CD4-positive, alpha-beta T cell treated with Interleukin-1 beta for 1 hour (primary cell): ENCODE measurements at regions not wholly inside any gene's neighbourhood (a gene's known extent, or its start where the extent isn't known, plus 50 kb on each side); places are given as distances from the start of the nearest gene placed in this dataset.

ENCODE experiments used
- DNase-seq, 2 donors: peaks; one replicate each; pipeline ENCODE4 v3.0.0-alpha.2; 2020 to 2022

DNA sequence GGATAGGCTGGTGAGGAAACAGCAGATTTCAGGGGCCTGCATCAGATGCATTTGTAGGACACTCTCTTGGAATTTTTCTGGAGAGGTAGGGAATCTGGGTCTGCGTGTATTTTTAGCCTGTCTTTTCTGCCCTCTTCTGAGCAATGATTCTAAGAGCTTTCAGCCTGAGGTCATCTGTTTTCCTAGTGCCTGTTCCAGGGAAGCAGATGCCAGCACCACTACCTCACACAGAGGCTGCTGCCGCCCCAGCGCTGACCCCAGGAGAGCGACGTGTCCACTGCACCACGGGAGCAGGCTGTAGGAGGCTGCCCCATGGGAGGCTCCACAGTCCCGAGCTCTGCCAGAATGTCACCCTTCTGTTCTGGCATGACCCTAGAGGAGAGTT lies 316.5 kb downstream of the CYP26B1 start:
- no peak for DNase-seq

DNA sequence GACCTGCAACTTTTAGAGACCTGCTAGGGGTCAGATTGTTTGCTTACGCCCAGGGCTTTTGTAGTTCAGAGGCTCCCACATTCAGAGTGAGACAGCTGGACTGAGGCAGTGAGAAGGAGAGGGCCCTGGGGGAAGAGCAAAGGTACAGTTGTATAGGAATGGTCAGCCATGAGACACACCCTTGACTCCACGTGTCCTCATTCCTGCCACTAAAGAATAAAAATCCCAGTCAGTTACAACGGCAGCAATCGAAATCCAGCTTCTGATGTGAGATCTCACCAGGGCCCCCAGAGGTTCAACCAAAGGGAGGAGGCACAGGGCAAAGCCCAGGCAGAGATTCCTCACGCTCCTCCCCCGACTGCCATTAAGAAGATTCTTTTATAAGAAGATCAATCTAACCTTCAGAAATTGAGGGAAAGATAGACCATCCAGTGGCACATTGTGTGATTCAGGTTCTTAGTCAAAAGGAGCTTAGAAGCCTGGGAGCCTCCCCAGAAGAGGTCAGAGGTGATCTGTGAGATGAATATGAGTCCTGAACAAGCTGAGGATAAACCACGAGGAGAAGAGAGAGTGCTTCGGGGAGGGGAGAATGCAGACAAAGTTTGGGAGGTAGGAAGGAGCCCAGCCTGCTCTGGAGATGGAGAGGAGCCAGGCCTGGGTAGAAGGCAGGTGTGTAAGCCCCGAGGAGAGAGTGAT lies 317.0 kb downstream of the CYP26B1 start:
- DNase-seq = no peak

DNA sequence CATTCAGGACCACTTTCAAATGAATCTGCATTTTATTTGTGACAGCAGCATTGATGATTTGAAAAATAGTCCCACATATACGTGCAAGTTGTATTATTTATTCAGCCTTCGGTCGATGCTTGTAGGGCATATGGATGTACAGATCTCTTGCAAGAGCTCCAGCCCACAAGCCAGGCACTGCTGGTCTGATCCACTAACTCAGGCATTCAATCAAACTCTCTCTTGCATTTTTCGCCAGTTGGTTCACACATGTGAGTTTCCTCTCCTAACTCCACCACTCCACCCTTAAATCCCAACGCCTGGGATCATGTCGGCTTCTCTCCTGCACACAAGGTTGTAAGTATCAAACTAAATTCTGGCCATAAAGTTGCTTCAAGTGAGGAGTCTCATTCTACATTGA lies 318.7 kb downstream of the CYP26B1 start:
- DNase-seq = no peak

DNA sequence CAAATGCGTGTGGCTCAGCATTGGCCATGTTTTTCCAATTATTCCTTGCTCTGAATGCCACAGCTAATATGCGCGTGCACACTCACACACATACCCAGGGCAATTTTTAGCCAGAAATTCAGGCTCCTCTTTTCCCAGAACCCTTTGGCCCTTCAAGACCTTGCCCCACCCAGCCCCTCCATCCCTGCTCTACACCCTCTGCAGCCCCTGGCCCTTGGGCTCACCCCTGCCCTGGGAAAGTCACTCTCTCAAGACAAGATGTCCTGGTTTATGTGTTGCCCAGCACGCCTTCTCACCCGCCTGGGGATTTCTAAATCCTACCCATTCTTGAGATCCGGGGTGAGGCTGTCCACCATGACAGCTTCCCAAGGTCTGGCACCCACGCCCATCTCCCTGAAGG lies 319.7 kb downstream of the CYP26B1 start:
- no peak for DNase-seq

DNA sequence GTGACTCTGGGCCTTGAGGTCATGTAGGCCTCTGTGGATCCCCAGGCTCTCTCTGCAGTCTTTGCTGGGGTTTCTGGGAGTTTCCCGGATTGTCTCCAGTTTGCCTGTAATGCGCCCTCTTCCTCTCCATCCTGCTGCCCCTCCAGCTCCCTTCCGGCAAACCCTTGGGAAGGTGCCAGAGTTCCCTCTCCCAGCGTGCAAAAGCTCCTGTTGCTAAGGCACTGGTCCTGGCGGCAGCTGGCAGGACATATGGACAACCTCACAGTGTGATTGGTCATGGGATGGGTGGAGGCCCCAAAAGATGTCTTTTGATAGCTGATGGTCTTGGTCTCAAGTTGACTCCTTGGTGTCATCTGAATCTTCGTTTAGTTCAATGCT lies 320.1 kb downstream of the CYP26B1 start:
- no peak for DNase-seq

DNA sequence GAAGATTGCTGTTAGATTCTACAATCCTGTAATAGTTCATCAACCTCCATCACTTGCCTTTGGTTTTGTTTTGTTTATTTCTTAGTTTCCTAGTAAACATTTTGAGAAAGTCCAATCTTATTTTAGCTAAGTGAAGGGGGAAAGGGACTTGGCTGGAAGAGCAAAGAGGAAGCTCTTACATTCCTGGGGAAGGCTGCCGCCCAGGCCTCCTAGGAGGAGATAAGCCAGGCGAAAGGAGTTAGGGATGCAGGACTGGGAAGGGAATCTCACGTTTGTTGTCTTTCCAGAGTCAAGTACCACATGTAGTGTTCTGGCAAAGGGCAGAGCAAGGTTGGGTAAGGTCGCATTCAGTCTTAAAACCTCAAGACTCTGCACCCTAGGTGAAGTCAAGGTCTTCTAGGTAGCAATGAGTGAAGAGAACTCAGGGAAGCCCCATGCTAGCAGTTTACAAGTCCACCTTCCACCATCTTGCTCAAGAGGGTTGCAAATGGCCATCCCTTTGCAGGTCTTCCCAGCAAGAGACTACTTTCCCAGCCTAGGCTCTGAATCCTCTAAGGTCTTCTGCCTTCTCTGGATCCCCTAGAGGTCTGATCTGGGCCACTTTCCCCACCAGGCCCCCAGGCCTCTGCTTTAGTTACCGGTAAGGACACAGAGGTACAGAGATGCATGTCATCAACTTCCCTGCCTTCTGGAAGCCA lies 320.7 kb downstream of the CYP26B1 start:
- no peak for DNase-seq

DNA sequence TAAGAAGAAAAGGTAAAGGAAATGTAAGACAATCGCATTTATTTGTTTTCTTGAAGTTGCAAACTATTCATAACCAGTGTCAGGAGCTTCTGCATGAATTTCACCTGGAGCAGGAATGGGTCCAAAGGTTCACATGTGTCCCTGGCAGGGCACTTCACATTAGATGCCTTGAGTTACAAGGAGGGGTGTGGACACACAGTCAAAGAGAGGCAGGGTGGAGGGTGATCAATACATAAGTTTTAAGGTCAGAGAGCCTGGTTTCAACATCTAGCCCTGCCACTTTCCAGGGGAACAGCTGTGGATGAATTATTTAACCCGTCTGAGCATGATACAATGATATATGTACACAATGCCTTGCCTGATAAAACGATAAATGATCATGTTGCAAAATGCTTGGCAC lies 321.4 kb downstream of the CYP26B1 start:
- no peak for DNase-seq

DNA sequence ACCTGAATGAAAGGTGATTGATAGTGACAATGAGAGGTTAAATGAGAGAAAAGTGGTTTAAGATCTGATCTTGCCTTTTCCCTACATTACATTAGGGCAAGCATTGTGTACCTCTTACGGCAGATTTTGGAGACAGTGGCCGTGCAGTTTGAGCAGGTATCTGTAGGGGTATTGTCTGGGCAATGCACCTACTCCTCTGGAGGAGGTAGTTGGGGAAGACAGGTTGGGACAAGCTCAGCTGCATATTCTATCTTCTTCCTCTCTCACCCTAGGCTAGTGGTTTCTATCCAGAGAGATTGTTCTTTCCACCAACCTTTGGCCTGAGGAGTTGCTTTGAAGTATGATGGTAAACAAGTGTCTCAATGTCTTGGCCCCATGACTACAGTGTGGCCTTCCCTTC lies 323.2 kb downstream of the CYP26B1 start:
- no peak for DNase-seq

DNA sequence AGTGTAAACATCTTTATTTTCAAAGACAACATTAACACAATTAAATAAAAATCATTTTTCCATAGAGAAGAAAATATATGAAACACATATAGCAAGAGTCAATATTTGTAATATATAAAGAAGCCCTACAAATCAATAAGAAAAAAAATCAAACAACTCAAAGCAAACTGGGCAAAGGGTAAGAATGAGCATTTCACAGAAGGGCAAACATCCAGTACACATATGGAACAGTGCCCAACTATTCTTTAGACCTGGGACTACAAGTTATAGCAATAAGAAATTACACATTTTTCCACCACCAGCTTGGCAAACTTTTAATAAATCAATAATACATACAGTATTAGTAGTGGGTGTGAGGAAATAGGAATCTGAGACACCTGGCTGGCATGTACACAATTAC lies 324.1 kb downstream of the CYP26B1 start:
- no peak for DNase-seq

DNA sequence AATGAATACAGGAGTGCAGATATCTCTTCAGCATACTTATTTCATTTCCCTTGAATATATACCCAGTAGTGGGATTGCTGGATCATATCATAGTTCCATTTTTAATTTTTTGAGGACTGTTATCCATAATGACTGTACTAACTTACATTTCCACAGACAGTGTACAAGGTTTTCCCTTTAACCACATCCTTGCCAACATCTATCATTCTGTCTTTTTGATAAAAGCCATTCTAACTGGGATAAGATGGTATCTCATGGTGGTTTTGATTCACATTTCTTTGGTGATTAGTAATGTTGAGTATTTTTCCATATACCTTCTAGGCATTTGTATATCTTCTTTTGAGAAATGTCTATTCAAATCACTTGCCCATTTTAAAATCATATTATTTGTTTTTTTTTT lies 325.2 kb downstream of the CYP26B1 start:
- DNase-seq = no peak

DNA sequence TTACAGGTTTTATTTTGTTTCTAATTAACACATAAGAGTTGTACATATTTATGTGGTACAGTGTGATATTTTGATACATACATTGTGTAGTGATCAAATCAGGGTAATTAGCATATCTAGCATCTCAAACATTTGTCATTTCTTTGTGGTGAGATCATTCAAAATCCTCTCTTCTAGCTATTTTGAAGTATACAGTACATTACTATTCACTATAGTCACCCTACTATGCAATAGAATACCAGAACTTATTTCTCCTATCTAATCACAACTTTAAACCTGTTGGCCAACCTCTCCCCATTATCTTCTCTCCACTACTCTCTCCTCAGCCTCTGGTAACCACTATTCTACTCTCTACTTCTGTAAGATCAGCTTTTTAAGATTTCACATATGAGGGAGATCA lies 325.8 kb downstream of the CYP26B1 start:
- DNase-seq = no peak

DNA sequence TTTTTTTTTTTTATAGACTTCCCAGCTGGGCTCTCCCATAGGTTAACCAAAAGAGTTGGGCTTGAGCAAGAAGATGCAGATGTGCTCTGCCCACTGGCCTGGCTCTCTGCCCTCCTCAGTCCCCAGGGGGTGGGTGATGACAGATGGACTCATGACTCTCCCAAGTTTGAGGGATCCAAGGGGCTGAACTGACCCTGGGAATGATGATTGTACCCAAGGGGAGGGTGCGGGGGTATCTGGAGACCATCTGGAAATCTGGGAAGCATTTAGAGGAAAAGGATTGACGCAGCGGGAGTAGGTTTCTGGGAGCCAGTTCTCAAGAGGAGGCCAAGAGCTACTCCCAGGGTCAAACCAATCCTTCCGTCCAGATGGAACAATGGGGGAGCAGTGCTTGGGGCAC lies 330.8 kb downstream of the CYP26B1 start:
- no peak for DNase-seq

DNA sequence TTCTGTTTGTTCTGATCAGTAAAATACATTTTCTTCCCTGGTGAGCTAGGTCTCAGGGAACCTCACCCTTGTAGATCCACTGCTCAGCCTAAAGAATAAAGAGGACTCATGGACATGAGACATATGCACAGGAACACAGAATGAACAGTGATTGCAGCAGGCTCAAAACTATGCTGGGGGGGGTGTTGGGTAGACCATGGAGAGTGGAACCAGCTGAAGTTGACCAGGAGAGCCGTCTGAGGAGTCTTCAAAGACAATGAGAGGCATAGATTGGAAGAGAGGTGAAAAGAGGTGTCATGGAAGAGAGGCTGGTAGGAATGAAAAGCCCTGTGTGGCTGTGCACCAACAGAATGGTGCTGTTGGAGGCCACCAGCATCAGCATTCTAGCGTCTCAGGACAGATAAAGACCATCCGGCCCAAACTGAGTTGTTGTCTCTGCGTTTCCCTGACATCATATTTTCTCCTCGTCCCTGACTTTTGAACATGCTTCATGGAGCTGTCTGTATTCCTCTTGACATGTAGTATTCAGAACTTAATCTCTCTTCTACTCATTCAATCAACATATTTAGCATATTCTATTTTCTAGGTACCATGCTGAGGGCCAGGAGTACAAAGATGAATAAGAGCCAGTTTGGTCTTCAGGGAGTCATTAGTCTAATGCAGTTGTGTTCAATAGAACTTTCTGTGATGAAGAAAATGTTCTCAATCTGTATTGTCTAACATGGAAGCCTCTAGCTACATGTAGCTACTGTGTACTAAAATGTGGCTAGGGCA lies 331.8 kb downstream of the CYP26B1 start:
- DNase-seq = no peak

DNA sequence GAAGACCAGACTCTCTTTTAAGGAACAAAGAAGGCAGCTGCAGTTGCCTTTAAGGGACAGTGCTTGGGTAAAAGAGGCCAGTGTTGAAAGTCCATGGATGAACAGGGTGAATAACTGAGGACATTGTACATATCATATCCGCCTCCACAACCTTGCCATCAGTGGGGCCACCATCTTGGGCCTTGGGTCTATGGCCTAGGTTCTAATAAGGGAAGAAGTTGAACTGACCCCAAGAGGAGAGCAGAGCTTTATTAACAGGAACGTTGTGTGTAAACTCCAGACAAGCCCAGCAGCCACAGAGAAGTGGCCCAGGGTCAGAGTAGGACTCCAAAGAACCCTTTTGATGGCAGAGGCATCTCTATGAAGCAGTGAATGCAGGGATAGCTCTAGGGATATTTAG lies 332.8 kb downstream of the CYP26B1 start:
- no peak for DNase-seq

DNA sequence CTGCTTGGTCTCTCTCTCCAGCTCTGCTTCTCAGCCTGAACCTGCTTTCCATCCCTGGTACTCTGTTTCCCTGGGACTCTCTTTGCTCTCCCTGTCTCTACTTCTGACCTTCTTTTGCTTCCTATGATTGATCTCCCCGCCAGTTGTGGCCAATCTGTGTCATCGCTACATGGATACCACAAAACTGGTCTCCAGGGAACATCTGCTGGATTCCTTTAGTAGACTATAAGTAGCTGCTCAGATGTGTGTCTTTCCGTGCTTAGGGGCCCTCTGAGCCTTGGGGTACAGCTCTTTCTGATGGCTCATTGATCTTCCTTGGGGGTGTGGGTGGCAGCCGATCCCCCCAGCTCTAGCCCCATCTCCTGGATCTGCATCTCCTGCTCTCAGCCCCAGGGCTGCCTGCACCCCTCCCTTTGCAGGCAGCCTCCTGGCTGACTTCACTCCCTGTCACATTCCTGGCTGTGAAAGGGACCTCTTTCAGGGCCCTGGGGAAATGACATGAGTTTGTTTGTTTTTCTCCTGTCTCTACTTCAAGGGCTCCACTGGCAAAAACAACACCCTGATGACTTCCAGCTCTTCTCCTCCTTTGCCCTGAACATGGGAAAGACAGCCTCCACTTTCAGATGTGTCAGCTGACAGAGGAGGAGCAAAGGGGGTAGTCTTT lies 333.7 kb downstream of the CYP26B1 start:
- DNase-seq = no peak

DNA sequence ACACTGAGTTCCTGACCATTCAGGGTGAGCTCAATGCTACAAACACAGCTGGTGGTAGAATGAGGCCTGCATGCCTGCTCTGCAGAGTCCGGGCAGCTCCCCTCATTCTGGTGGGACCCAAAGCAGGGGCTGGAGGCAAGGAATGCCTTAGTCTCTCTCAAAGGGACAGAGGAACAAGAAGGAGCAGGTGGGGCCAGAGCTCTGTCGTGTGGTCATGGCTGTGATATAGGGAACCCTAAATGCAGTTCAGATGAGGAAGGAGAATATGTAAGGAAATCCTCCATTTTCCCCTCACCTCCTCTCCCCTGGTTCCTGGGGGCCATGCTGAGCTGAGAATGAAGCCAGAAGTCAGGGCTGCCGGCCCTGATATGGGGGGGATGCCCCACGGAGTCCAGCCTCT lies 334.3 kb downstream of the CYP26B1 start:
- DNase-seq = no peak

DNA sequence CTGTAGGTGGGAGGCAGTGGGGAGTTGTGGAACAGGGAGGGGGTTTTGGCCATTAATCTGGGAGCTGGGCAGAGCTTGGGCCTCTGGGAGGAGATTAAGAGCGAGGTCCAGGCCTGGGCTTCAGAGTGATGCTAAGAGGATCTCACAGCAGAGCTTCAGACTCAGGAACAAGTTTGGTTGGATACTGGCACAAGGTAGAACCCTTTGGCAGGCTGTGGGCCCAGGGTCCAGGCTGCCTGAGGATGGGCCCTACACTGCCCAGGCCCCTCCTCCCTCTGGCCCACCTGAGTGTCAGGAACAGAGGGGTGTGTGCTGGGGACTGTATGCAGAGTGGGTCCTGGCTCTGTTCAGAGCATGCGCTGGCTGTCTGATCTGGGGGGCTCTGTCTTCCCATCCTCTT lies 334.9 kb downstream of the CYP26B1 start:
- DNase-seq = no peak

DNA sequence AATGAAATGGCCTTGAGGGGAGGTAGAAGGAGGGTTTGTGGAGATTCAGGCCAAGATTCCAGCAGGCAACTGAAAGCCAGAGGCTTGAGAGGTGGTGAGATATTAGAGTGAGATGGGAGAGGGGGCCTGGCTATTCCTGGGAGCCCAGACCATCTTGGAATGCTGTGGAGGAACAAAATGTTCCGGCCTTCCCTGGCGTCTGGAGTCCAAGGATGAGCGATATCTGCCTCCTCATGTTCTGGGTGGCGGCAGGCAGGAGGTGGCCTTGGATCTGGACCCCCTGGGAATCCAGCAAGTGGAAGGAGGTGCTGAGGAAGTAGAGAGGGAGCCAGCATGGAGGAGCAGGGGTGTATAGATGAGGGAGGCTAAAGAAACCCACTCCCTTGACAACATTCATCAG lies 335.9 kb downstream of the CYP26B1 start:
- DNase-seq = no peak

DNA sequence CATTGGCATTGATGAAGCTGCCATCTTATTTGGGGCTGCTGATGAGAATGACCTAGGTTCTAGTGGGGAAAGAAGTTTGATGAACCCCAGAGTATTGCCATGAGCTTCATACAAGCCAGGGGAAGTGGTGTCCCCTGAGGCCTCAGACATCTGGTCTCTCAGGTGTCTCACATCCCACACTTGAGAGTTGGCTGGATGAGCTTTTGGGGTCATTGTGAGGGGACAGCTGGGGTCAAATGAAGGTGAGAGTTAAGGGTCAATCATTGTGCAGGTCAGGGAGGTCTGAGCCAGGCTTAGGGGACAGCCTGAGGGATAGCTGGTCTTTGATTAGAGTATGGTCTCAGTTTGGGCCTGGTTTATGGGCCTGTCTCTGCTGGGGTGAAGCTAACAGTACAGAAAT lies 336.5 kb downstream of the CYP26B1 start:
- no peak for DNase-seq

DNA sequence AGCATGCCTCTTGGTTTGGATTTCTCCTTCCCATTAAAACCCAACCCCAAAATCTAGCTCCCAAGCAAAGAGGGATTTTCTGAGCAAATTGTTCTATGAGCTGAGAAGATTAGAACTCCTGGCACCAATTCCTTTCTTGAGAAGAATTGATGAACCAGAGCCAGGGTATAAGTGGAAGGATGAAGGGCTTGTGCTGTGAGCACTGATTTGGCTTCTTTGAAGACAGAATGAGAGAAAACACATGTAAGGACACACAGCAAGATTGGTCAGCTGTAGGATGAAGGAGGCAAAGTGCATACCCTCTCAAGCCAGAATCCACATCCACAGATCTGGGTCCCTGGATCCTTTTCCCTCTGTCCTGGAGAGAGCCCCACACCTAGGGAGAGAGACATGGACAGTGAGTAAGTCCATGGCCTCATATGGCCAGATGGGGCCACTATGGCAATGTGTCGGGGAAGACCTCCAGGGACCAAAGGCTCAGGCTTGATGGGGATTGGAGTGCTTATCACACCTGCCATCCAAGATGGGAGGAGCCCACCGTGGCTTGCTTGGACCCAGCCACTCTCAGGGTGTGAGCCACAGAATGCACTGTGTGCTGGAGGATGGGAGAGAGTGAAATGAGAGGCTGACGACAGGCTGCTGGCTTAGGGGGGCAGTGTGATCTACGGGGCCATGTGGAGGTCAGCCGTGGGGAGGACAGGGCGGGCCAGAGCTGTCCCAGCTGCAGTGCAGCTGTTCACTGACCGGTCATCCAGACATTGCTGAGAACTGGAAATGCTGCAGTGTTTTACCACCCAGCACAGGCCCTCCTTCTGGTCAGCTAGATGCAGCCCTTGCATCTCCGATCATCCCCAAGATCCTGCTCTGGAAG lies 339.8 kb downstream of the CYP26B1 start:
- DNase-seq = no peak

DNA sequence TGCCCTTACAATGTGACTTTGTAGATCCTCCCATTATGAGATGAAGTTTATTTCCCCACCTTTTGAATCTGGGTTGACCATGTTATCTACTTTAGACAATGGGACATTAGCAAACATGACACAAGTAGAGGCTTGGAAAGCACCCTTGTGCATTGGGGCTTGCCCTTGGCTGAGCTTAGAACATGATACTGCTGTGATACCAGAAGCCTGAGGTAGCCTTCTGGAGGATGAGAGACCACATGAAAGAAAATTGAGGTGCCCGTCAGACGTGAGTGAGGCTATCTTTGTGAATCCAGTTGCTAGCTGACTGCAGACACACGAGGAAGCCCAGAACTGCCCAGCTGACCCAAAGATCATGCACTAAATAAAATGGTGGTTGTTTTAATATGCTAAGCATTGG lies 341.2 kb downstream of the CYP26B1 start:
- no peak for DNase-seq

DNA sequence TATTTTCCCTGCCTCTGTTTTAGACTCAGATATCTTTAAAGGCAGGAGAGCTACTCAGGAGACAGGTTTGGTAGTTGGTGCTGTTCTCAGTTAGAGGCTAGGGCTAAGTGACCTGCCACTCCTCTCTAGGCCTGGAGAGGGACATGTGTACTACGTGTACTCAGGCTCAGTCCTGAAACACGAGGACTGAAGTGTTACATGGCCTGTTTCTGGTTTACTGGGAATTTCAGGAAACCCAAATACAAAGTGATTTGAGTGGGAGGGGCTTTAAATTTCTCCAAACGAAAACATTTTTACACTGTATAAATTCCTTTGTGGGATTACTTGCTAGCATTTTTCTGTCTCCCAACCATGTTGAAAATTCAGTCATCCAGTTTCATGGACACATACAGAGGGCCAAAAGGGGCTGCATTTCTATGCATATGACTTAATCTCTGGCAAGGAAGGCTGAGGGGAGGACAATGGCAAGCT lies 343.3 kb downstream of the CYP26B1 start:
- no peak for DNase-seq

DNA sequence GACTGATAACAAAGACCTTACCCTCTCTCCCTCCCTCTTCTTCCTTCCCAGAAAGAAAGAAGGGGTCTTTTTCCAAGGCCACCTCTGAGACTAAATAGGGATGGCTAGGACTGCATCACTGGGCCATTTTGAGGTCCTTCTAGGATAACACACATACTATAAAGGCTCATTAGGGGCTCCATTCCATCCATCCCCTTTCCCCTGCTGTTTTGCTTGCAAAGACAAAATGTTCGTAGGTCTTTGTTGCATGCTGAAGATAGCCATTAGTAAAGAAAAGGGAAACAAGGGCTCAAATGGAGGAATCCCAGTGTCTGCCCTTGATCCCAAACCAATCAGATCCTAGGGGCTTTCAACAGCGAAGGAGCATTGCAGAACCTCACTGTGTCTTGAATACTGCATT lies 344.3 kb downstream of the CYP26B1 start:
- DNase-seq = no peak
